CD14-positive monocyte (primary cell): ENCODE measurements at regions not wholly inside any gene's neighbourhood (a gene's known extent, or its start where the extent isn't known, plus 50 kb on each side); places are given as distances from the start of the nearest gene placed in this dataset.

Source experiments
- DNase-seq, 3 donors: peaks; one replicate each; pipeline ENCODE4 v3.0.0-alpha.2; 2011 to 2022
- H2AFZ ChIP-seq: 2 replicates; pipeline ENCODE4 v1.6.0; 2012; ENCODE audit warnings: mild to moderate bottlenecking, low read depth, low read length, inconsistent platforms; ENCODE audit not compliant: insufficient read depth, poor library complexity, severe bottlenecking
- H3K27ac ChIP-seq, 2 donors: 1 replicate in 1 of 2; 2 replicates in 1 of 2; pipeline ENCODE4 v1.5.1; 2012 to 2013; ENCODE audit warnings: low read length in 2 of 2, control low read depth in 1 of 2, inconsistent platforms in 1 of 2, low read depth in 1 of 2, mild to moderate bottlenecking in 1 of 2
- H3K27me3 ChIP-seq, 2 donors: one replicate each; pipeline versions ENCODE4 v1.6.0 to v1.6.1; 2011 to 2013; ENCODE audit warnings: low read length in 2 of 2; ENCODE audit not compliant: control insufficient read depth in 2 of 2, insufficient read depth in 2 of 2
- H3K36me3 ChIP-seq, 2 donors: replicated peaks in 1 of 2; 1 replicate in 1 of 2; 2 replicates in 1 of 2; pipeline versions ENCODE4 v1.5.1 to v1.6.1; 2012 to 2013; ENCODE audit warnings: low read length in 2 of 2, control low read depth in 1 of 2, inconsistent platforms in 1 of 2, mild to moderate bottlenecking in 1 of 2; ENCODE audit not compliant: insufficient read depth in 2 of 2, control insufficient read depth in 1 of 2
- H3K4me1 ChIP-seq, 2 donors: 1 replicate in 1 of 2; 2 replicates in 1 of 2; pipeline versions ENCODE4 v1.5.1 to v1.6.1; 2012 to 2013; ENCODE audit warnings: low read length in 2 of 2, control low read depth in 1 of 2, inconsistent platforms in 1 of 2, mild to moderate bottlenecking in 1 of 2, moderate library complexity in 1 of 2; ENCODE audit not compliant: insufficient read depth in 2 of 2, control insufficient read depth in 1 of 2
- H3K4me2 ChIP-seq: replicated peaks from 2 replicates; pipeline ENCODE3; 2012; ENCODE audit warnings: low read length, moderate library complexity, mild to moderate bottlenecking; ENCODE audit not compliant: poor library complexity, severe bottlenecking; ENCODE audit errors: extremely low read depth
- H3K4me3 ChIP-seq, 3 experiments: fragments of 200-600 bp in 1 of 3; sonication (generic) in 1 of 3; replicated peaks in 1 of 3; 1 replicate in 2 of 3; 2 replicates in 1 of 3; pipeline ENCODE4 v1.5.1; 2011 to 2013; ENCODE audit warnings: low read length in 3 of 3, mild to moderate bottlenecking in 3 of 3, control low read depth in 2 of 3, low read depth in 2 of 3, inconsistent platforms in 1 of 3, moderate library complexity in 1 of 3
- H3K79me2 ChIP-seq: 2 replicates; pipeline ENCODE4 v1.6.0; 2012; ENCODE audit warnings: mild to moderate bottlenecking, control low read depth, inconsistent platforms, low read length, moderate library complexity; ENCODE audit not compliant: insufficient read depth
- H3K9ac ChIP-seq: 2 replicates; pipeline ENCODE4 v1.6.0; 2017; ENCODE audit warnings: low read length, mild to moderate bottlenecking; ENCODE audit not compliant: insufficient read depth, poor library complexity, severe bottlenecking
- H3K9me3 ChIP-seq, 2 donors: replicated peaks in 1 of 2; 1 replicate in 1 of 2; 2 replicates in 1 of 2; pipeline versions ENCODE4 v1.5.1 to v1.6.1; 2012 to 2013; ENCODE audit warnings: low read length in 2 of 2, control low read depth in 1 of 2; ENCODE audit not compliant: control insufficient read depth in 1 of 2, insufficient read depth in 1 of 2
- H4K20me1 ChIP-seq: 2 replicates; pipeline ENCODE4 v1.6.0; 2012; ENCODE audit warnings: mild to moderate bottlenecking, low read length, control low read depth, moderate library complexity; ENCODE audit not compliant: insufficient read depth
- H3K27ac Mint-ChIP-seq, 7 donors: one replicate each; pipeline ENCODE4 v1.8.0; 2020; ENCODE audit warnings: mild to moderate bottlenecking in 7 of 7, mixed read lengths in 7 of 7, moderate library complexity in 6 of 7, inconsistent platforms in 2 of 7
- H3K27me3 Mint-ChIP-seq, 3 donors: one replicate each; pipeline ENCODE4 v1.8.0; 2021 to 2022; ENCODE audit warnings: low read depth in 3 of 3, mild to moderate bottlenecking in 3 of 3, mixed read lengths in 3 of 3, moderate library complexity in 3 of 3, inconsistent platforms in 1 of 3
- H3K36me3 Mint-ChIP-seq, 2 donors: one replicate each; pipeline ENCODE4 v1.8.0; 2020; ENCODE audit warnings: mixed read lengths in 2 of 2, inconsistent platforms in 1 of 2, mild to moderate bottlenecking in 1 of 2
- H3K4me1 Mint-ChIP-seq: one replicate; pipeline ENCODE4 v1.8.0; 2020; ENCODE audit warnings: mild to moderate bottlenecking, mixed read lengths
- H3K4me3 Mint-ChIP-seq, 2 donors: one replicate each; pipeline ENCODE4 v1.8.0; 2020; ENCODE audit warnings: mild to moderate bottlenecking in 2 of 2, mixed read lengths in 2 of 2, moderate library complexity in 1 of 2
- H3K9me3 Mint-ChIP-seq, 7 donors: one replicate each; pipeline ENCODE4 v1.8.0; 2020 to 2022; ENCODE audit warnings: mixed read lengths in 7 of 7, mild to moderate bottlenecking in 6 of 7, moderate library complexity in 6 of 7, inconsistent platforms in 2 of 7
- WGBS: methylation state at CpG from one replicate; pipeline ENCODE4 v1.1.5; 2013; ENCODE audit warnings: missing lambda C conversion rate; ENCODE audit not compliant: insufficient coverage; 5-methylcytosine and 5-hydroxymethylcytosine counted together
- intact Hi-C, 2 donors: fragments of 100-400 bp; cut with micrococcal nuclease; formaldehyde crosslinking; loops; one replicate each; pipeline versions ENCODE4 v1.15.0 to v1.15.1; 2023
- TF ChIP-seq, protein P1 (sequence below): fragments of 200-600 bp; IDR thresholded peaks from one replicate; pipeline ENCODE4 v1.8.0; 2022; ENCODE audit warnings: antibody characterized with exemption, mild to moderate bottlenecking

DNA sequence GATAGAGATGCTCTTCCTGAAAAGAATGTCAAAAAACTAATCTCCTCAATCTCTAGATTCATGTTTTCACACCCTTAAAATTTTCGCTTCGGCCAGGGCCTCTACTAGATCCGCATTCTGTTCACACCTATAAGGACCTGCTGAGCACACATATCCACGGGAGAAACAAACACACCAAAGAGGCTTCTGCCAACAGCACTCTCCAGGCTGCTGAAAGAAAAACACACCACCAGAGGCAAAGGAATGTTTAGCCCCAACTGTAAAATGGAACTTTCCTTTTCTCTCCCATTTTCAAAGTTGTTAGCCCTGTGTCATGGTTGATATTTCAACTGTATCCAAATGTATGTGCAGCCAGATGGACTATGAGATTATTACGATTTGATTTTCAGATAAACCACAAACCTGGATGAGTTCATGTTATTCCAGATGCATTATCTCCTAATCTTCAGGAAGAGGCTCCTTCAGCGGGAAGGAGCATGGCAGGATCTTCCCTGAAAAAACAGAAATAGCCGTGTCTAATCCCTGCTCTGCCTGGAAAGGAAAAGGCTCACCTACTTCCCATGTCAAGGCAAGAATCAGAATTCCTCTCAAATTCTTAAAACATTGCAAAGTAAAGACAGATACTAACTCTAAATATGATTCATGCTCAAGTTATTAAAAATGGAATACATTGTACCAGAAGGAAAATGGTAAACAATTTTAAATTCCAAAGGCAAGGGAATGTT is 442.7 kb upstream of the NR2F2 start:
- no peaks in the 10 kb centered on the region for H4K20me1 ChIP-seq
- Mint-ChIP-seq H3K27me3 (peaks cover 0 to 6% (median 1%) of the 10 kb centered on the region in 3 donors), H3K36me3 (no peaks in the 10 kb centered on the region), H3K4me1 (no peaks in the 10 kb centered on the region), H3K9me3 (peaks cover 0 to 2% (median 0%) of the 10 kb centered on the region in 7 donors), H3K27ac (no peak overlapping the region), H3K4me3 (no peak overlapping the region)
- intact Hi-C loops = no loop called here
- DNase-seq = no peak
- H3K27me3 ChIP-seq = no peaks in the 10 kb centered on the region
- no peak overlapping the region for H3K4me2 ChIP-seq
- no peak overlapping the region for H2AFZ ChIP-seq
- TF ChIP-seq, protein P1, sequence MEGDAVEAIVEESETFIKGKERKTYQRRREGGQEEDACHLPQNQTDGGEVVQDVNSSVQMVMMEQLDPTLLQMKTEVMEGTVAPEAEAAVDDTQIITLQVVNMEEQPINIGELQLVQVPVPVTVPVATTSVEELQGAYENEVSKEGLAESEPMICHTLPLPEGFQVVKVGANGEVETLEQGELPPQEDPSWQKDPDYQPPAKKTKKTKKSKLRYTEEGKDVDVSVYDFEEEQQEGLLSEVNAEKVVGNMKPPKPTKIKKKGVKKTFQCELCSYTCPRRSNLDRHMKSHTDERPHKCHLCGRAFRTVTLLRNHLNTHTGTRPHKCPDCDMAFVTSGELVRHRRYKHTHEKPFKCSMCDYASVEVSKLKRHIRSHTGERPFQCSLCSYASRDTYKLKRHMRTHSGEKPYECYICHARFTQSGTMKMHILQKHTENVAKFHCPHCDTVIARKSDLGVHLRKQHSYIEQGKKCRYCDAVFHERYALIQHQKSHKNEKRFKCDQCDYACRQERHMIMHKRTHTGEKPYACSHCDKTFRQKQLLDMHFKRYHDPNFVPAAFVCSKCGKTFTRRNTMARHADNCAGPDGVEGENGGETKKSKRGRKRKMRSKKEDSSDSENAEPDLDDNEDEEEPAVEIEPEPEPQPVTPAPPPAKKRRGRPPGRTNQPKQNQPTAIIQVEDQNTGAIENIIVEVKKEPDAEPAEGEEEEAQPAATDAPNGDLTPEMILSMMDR = no peak
- H3K9ac ChIP-seq = no peak overlapping the region
- H3K9me3 ChIP-seq = no peaks in the 10 kb centered on the region
- no peaks in the 10 kb centered on the region for H3K79me2 ChIP-seq
- H3K36me3 ChIP-seq = no peaks in the 10 kb centered on the region
- no peak overlapping the region for H3K4me3 ChIP-seq
- no peak overlapping the region for H3K27ac ChIP-seq
- 91% methylated on average over 5 of the region's 7 CpGs for WGBS
- no peaks in the 10 kb centered on the region for H3K4me1 ChIP-seq

DNA sequence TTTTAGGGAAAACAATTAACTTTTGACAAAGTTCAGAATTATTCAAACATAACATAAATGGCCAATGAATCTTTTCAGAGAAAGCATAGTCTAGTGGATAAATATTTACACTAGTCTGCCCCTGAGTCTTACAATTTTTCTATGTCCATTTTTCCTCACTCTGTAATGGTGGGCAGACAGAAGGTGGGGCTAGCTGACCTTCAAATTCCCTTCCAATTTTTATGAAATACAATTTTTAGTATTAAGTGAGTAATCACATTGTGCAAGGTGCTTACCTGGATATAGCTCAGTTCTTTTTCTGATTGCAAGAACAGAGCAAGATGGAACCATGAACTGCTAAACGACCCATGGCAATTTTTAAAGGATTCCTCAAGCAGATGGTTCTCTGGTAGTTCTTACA is 441.7 kb upstream of the NR2F2 start:
- Histone ChIP-seq H3K36me3 (no peaks in the 10 kb centered on the region), H3K79me2 (no peaks in the 10 kb centered on the region), H3K27me3 (no peaks in the 10 kb centered on the region), H3K4me1 (no peaks in the 10 kb centered on the region), H4K20me1 (no peaks in the 10 kb centered on the region), H3K9me3 (no peaks in the 10 kb centered on the region), H3K4me3 (no peak overlapping the region), H3K9ac (no peak overlapping the region), H3K27ac (no peak overlapping the region), H3K4me2 (no peak overlapping the region), H2AFZ (no peak overlapping the region)
- H3K36me3 Mint-ChIP-seq = no peaks in the 10 kb centered on the region
- TF ChIP-seq, protein P1 = no peak
- no peak overlapping the region for H3K4me3 Mint-ChIP-seq
- 87% methylated on average over 1 of the region's 1 CpG for WGBS
- H3K27ac Mint-ChIP-seq = no peak overlapping the region
- DNase-seq = no peak
- no peaks in the 10 kb centered on the region for H3K4me1 Mint-ChIP-seq
- intact Hi-C loops = no loop called here
- H3K27me3 Mint-ChIP-seq = peaks cover 0 to 5% (median 1%) of the 10 kb centered on the region in 3 donors
- H3K9me3 Mint-ChIP-seq = peaks cover 0 to 2% (median 0%) of the 10 kb centered on the region in 7 donors
